HG03066 (cell line): ENCODE measurements at regions not wholly inside any gene's neighbourhood (a gene's known extent, or its start where the extent isn't known, plus 50 kb on each side); places are given as distances from the start of the nearest gene placed in this dataset.

Experiments used
- ATAC-seq: cut with Tn5 transposase; IDR thresholded peaks from one replicate; pipeline ENCODE4 v1.9.1; 2021; ENCODE audit warnings: low read depth; ENCODE audit not compliant: unreplicated experiment

DNA sequence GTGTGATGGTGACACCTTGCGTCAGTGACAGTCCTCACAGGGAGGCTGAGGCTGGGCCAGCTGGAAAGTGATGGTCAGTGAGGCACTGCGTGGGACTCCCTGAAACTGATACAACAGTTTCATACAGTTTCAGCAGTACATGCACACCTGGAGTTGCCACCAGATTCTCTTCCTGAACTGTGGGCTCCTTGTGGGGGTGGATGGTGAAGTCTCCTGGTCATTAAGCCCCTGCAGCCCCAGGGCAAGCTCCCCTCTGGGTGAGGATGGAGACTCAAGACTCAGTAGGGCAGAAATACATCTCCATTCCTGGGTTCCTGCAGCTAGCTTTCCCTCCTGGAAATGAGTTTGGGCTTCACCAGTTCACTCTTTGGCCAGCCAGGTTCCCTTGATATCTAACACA is 392.7 kb downstream of the UQCRFS1 start:
- no peak for ATAC-seq

DNA sequence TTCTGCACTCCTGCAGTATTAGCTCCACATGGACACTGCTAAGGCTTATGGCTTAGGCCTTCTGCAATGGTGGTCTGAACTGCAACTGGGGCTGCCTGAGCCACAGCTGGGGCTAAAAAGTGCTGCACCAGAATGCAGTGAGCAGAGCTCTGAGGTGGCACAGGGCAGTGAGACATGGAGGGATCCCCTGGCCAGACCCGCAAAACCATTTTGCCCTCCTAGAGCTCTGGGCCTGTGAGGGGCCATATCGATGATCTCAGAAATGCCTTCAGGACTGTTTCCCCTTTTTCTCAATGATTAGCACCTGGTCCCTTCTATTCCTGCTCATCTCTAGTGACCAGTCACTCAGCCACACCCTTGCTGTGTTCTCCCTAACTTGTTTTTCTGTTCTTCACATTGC is 397.7 kb downstream of the UQCRFS1 start:
- ATAC-seq: no peak

GRCh38 chr19:28794301-28794700 is 418.6 kb downstream of the UQCRFS1 start:
- no peak for ATAC-seq

DNA sequence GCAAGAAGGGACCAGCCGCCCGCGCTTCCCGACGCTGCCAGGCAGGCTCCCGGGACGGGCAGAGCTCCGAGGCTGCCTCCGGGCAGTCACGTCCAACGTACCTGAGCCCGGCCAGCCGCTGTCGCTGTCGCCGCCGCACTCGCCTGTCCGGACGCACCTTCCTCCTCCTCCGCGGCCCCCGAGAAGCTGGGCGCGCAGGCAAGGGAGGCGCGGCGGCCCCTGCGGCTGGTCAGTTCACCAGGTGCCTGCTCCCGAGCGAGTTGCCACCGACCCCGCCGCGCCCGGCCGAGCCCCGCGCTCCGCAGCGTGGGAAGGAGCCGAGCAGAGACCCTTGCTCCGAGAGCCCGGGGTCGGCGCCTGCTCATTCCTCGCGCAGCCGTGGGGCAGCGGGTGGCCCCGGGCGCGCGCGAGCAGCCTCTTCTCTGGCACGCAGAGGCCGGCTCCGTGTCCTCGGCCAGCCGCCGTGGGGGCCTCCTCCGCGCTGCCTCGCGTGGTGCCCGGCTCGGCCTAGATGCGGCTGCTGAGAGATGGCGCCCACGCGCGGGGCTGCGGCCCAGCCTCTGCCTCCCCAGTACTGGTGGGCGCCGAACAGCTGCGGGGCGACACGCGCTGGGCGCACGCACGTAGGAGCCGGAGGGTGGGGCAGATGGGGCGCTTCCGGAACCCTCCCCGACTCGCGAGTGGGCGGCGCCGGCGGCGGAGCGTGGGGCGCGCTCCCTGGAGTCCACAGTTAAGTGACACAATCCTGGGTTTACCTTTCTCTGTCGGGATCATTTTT is 419.4 kb downstream of the UQCRFS1 start:
- no peak for ATAC-seq

DNA sequence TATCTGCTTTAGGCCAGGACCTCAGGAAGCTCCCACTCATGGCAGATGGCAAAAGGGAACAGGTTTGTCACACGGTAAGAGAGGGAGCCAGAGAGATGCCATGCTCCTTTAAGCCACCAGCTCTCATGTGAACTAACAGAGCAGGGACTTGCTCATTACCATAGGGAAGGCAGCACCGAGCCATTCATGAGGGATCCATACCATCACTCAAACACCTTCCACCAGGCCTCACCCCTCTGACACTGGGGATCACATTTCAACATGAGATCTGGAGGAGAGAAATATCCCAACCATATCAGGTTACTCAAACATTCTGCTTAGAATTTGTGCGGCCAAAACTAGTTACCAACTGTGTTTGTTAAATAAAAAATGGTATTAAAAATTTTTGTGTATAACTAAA is 427.0 kb downstream of the UQCRFS1 start:
- ATAC-seq: no peak

DNA sequence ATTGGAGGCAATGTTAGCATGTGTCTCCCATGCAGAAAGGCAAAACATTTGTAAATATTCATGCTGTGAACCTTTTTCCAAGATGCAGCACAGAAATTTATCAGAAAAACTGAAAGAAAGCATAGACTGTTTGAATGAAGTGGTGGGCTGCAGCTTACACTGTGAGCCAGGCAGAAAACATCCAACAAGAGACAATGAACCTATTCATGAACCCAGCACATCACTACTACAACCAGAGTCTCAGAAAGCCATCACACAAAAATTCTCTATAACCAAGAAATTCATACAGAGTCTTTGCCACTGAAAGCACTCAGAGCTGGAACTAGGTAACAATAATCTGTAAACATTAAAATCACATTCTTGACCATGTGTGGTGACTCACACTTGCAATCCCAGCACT is 448.9 kb downstream of the UQCRFS1 start:
- no peak for ATAC-seq

GRCh38 chr19:28746478-28746877 is 466.5 kb downstream of the UQCRFS1 start:
- ATAC-seq: no peak

DNA sequence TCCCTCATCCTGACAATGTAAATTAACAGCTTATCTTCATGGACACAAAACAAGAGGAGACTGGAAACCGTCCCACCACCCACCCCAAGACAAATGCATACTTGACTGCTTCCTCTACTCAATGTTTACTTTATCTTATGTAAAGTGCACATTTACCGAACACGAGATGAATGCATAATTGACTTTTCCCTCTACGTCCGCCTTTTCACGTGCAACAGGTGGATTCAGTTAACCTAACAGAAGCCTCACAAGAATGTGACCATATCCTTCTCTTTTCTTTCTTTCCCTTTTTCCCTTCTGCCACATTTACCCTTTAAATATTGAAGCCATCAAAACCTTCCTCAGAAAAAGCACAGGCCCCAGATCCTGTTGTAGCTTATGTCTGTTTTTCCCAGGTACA is 468.0 kb downstream of the UQCRFS1 start:
- ATAC-seq: no peak

DNA sequence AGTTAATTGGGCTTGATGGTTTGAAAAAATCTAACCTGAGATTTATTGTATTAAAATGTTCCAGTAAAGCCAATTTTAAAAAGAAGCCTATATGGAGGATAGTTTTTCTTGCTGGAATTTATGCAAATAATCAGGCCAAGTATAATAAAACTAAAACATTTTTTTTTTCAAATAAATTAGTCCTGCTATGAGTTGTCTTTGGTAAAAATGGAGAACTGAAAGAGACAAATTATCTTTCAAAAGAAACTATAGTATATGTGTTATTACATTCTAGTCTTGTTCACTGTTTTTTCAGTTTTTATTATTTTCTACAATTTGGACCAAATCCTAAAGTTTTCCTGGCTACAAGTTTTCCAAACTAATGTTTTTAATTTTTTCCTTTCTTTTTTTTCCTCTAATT is 468.9 kb downstream of the UQCRFS1 start:
- ATAC-seq: no peak

GRCh38 chr19:28737021-28737895 is 475.7 kb downstream of the UQCRFS1 start:
- ATAC-seq: no peak

DNA sequence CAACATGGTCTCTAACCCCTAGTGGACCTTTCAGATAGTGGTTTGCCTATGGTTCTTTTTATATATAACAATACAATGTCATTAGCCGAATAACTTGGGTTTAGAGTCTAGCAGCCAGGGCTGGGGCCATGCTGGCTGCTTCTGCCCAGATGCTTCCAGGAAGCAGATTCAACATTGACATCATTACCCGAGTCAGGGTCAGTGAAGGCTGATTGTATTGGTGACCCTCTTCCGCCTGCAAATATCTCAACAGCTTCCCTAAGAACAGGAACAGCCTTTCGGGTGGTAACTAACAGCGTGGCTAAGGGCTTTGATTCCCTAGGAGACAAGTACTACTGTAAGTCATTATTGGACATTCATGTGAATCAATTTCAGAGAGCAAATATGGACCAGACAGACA is 476.4 kb downstream of the UQCRFS1 start:
- ATAC-seq: no peak

DNA sequence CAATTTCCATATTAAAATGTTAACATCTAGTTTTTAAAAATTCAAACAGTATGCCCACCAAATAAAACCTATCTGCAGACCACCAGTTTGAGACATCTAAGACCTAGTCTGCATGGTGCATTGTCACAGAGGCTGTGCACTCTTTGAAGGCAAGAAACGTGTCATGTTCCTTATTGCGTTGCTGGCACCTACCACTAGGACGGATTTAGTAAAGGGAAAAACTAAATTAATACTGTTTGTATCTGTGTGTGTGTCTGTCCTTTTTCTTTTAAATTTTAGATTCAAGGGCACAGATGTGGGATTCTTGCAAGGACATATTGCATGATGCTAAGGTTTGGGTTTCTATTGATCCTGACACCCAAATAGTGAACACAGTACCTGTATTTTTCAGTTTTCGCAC is 481.4 kb downstream of the UQCRFS1 start:
- ATAC-seq: no peak

- ATAC-seq: no peak
Observed at GRCh38 chr19:28730791-28731512, 482.0 kb downstream of the UQCRFS1 start.

- ATAC-seq: no peak
Observed at GRCh38 chr19:28727480-28728159, 485.3 kb downstream of the UQCRFS1 start.

GRCh38 chr19:28726533-28727479 is 486.1 kb downstream of the UQCRFS1 start:
- ATAC-seq: no peak

DNA sequence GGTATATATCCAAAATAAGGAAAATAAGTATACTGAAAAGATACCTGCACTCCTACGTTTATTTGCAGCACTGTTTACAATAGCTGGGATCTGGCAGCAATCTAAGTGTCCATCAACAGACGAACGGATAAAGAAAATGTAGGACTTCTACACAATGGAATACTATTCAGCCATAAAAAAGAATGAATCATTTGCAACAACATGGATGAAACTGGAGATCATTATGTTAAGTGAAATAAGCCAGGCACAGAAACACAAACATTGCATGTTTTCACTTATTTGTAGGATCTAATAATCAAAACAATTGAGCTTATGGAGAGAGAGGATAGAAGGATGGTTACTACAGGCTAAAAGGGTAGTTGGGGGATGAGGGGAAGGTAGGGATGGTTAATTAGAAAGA is 494.0 kb downstream of the UQCRFS1 start:
- ATAC-seq: no peak

DNA sequence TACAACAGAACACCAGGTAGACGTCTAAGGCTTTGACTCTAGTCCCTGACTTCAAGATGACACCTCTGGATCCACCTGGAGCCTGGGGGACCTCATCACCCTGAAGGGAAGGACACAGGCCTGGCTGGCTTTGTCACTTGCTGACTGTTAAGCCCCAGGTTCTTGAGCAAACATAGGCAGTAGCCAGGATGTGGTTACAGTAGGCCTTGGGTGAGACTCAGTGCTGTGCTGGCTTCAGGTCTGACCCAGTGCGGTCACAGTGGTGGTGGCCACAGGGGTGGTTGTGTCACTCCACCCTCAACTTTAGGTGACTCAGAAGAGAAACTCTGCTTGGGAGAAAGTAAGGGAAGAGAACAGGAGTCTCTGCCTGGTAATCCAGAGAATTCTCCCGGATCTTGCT is 497.8 kb downstream of the UQCRFS1 start:
- ATAC-seq: no peak

DNA sequence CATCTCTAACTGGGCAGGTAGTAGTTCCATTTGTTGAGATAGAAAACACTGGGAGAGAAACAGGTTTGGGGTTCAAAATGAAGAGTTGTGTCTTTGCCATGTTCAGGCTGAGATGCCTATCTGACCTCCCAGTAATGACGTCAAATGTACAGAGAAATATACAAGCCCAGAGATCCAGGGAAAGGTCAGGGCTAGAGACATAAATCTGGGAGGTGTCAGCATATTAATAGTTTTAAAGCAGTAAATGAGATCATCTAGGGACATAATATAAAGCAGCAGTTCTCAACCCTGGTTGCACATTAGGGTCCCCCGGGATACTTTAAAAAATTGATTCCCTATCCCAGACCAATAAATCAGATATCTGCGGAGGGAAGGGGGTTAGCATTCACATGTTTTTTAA is 501.5 kb downstream of the UQCRFS1 start:
- no peak for ATAC-seq

- ATAC-seq: no peak
Observed at GRCh38 chr19:28710278-28710677, 502.7 kb downstream of the UQCRFS1 start.

DNA sequence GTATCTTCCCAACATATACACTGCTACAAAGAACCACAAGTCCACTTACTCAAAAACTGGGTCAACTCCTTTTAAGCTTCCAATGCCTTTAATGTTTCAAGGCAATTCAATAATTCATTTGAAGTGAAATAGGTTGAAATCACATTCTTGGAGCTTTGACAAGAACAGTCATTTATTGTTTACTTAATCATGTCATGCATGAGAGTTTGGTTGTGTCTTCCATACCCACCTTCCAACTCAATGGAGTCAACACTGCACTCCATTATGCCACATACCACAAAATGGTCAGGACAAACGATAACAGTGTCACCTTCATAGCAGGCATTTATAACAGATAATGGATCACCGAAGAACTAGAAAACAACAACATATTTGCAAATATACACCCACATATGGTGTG is 506.3 kb downstream of the UQCRFS1 start:
- ATAC-seq: no peak
